GM19372 (cell line): ENCODE measurements at regions not wholly inside any gene's neighbourhood (a gene's known extent, or its start where the extent isn't known, plus 50 kb on each side); places are given as distances from the start of the nearest gene placed in this dataset.
"Not testable (repeated sequence)": the region's sequence is repeated elsewhere in the genome, so short reads cannot be mapped to it uniquely, and the experiment has no call there.

Source experiments
- ATAC-seq: cut with Tn5 transposase; IDR thresholded peaks from one replicate; pipeline ENCODE4 v1.9.1; 2021; ENCODE audit warnings: mild to moderate bottlenecking, low read depth, moderate library complexity; ENCODE audit not compliant: unreplicated experiment

- no peak for ATAC-seq
Measured at GRCh38 chrX:115966920-115967319, 203.6 kb upstream of the AGTR2 start.

- ATAC-seq: peak; percentile 60
Measured at GRCh38 chrX:115968436-115969252, 201.9 kb upstream of the AGTR2 start.

- no peak for ATAC-seq
Measured at GRCh38 chrX:115970718-115971117, 199.8 kb upstream of the AGTR2 start.

GRCh38 chrX:115972717-115973116 lies 197.8 kb upstream of the AGTR2 start:
- ATAC-seq: no peak

GRCh38 chrX:115978068-115978467 lies 192.5 kb upstream of the AGTR2 start:
- no peak for ATAC-seq

- ATAC-seq: not testable (repeated sequence)
Measured at GRCh38 chrX:115983148-115983547, 187.4 kb upstream of the AGTR2 start.

- ATAC-seq: not testable (repeated sequence)
Measured at GRCh38 chrX:115987464-115987863, 183.1 kb upstream of the AGTR2 start.

GRCh38 chrX:115988825-115989224 lies 181.7 kb upstream of the AGTR2 start:
- ATAC-seq: no peak

- ATAC-seq: no peak
Measured at GRCh38 chrX:115989686-115990085, 180.9 kb upstream of the AGTR2 start.

- peak; percentile 2 for ATAC-seq
Measured at GRCh38 chrX:116009346-116009745, 161.2 kb upstream of the AGTR2 start.

- peak; percentile 73 for ATAC-seq
Measured at GRCh38 chrX:116009861-116010710, 160.5 kb upstream of the AGTR2 start.

GRCh38 chrX:116010939-116011338 lies 159.6 kb upstream of the AGTR2 start:
- no peak for ATAC-seq

GRCh38 chrX:116031331-116031730 lies 139.2 kb upstream of the AGTR2 start:
- no peak for ATAC-seq
